HG03558 (cell line): ENCODE measurements at regions not wholly inside any gene's neighbourhood (a gene's known extent, or its start where the extent isn't known, plus 50 kb on each side); places are given as distances from the start of the nearest gene placed in this dataset.

Experiments used
- ATAC-seq: cut with Tn5 transposase; IDR thresholded peaks from one replicate; pipeline ENCODE4 v1.9.1; 2021; ENCODE audit warnings: moderate number of reproducible peaks; ENCODE audit not compliant: unreplicated experiment; ENCODE audit errors: extremely low read depth

DNA sequence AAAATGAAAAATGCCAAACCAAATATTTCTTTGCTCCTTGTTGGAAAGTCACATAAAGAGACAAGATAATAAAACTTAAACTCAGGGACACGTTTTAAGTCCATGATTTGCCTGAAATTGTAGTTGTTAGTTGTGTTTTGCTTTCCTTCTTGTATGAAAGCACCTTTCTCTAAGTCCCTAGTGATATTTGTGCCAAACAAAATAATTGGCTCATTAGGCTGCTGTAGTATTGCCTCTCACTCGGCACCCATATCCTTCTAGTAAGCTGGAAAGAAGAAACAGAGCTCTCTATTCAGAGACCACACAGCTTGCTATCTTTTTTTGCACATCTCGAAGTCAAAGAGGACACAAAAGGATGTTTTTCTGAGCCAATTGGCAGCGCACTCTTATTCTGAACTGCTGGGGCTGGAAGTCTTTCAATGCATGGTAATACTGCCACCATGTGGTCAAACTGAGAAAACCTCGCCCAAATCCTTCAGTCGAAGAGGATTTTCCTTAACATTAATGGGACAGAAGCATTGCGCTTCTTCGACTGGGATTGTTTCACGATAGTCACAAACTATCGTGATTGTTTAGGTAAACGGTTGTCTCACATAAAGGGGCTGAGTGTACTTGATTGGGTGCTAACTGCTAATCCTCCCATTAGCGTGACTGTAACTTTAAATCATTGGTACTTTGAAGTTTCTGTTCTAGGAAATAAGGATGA lies 571.9 kb upstream of the LCORL start:
- ATAC-seq: peak; percentile 75

GRCh38 chr4:18582841-18583240 lies 561.3 kb upstream of the LCORL start:
- ATAC-seq: no peak

DNA sequence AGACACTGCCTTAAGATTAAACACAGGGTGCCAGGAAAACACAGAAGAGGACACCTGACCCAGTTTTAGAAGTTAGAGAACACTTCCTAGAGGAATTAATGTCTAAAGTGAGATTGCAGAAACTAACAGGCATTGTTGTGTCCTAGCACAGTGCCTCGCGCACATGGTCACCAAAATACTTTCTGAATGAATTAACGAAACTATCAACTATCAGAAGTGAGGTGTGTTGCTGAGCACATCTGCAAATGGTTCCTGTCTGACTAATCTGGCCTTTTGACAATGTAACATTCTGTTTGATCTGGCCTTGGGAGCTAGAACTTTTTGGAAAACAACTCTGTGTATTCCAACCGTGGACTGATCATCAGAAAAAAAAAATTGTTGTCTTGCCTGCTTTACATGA lies 556.8 kb upstream of the LCORL start:
- ATAC-seq: peak; percentile 62

GRCh38 chr4:18572481-18572880 lies 550.9 kb upstream of the LCORL start:
- ATAC-seq: no peak

- ATAC-seq: no peak
Observed at GRCh38 chr4:18571301-18571761, 549.8 kb upstream of the LCORL start.

- no peak for ATAC-seq
Observed at GRCh38 chr4:18570370-18570769, 548.8 kb upstream of the LCORL start.

- ATAC-seq: no peak
Observed at GRCh38 chr4:18568600-18568999, 547.0 kb upstream of the LCORL start.

GRCh38 chr4:18566970-18567799 lies 545.6 kb upstream of the LCORL start:
- no peak for ATAC-seq

DNA sequence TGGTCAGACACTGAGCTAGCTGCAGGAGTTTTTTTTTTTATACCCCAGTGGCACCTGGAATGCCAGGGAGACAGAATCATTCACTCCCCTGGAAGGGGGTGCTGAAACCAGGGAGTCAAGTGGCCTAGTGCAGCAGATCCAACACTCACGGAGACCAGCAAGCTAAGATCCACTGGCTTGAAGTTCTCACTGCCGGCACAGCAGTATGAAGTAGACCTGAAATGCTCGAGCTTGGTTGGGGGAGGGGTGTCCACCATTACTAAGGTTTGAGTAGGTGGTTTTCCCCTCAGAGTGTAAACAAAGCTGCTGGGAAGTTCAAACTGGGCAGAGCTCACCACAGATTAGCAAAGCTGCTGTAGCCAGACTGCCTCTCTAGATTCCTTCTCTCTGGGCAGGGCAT lies 537.9 kb upstream of the LCORL start:
- no peak for ATAC-seq

DNA sequence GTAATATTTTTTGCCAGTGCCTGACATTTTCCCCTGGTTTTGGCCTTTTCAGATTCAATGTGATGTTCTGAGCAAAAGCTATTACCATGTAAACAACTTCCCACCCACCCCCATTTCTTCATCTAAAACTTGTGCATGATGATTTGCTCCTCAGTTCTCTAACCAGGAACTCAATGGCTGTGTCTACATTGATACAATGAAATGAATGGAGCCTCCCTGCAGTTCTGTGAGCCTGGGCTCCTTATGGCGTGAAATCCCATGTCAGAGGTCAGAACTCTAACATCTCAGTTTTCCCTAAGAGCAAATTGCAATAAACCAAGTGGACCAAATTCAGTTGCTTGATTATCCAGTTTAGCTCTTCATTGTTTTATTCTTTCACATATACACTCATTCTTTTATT lies 534.8 kb upstream of the LCORL start:
- ATAC-seq: no peak

- ATAC-seq: no peak
Observed at GRCh38 chr4:18540349-18540748, 518.8 kb upstream of the LCORL start.

- no peak for ATAC-seq
Observed at GRCh38 chr4:18538121-18538520, 516.6 kb upstream of the LCORL start.

- ATAC-seq: no peak
Observed at GRCh38 chr4:18536428-18536827, 514.9 kb upstream of the LCORL start.

GRCh38 chr4:18535948-18536347 lies 514.4 kb upstream of the LCORL start:
- no peak for ATAC-seq

DNA sequence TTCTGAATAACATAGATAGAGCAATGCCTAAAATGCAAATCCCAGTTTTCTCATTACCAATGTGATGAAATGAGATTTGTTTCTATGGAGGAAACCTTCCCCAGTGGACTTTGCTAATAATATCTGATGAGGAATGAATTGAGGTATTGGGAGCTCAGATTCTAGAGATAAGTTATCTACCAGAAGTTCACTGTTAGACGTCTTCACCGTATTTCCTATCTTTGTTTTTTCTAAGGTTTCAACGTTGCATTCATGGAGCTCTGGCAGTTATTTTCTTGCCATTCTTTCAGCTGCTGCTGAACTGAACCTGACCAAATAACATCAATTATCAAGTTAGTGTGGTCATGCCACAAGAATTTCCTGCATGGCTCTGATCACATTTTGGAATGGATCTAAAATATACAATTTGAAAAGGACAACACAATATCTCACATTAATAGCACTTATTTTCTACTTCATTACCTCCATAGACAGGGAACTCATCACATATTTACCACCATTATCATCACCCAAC lies 511.8 kb upstream of the LCORL start:
- ATAC-seq: no peak

DNA sequence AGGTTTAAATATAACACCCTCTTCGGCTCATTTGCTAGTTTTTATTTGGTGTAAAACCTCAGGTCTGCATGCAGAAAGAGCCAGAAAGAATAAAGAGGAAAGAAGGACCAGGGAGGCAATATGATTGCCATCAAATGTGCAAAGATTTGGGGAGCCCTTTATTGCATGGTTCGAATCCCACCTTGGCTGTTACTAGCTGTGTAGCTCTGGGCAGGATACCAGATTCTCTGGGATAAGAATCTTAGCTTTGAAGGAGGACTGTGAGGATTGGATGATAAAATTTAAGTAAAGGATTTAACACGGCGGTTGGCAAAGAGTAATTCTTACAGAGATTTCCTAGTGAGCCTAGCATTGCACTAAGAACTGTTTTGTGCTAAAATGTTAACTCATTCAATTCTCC lies 510.2 kb upstream of the LCORL start:
- ATAC-seq: no peak

- no peak for ATAC-seq
Observed at GRCh38 chr4:18529482-18529881, 507.9 kb upstream of the LCORL start.

DNA sequence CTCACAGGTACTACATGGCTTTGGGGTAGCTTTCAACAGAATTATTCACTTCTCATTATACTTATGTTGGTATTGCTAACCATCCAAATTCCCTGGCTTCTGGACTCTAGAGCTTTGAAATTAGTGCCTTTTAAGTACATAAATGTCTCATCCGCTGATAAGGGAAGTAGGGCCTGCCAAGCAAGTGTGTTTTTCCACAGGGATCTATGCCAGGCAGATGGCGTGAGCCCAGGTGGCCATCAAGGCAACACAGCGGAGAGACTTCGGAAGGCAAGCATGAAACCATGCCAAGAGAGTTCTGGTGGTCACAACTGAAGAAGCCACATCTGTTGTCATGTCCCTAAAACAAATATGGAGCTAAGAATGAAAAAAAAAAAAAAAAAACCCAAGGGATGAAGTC lies 503.1 kb upstream of the LCORL start:
- ATAC-seq: no peak

DNA sequence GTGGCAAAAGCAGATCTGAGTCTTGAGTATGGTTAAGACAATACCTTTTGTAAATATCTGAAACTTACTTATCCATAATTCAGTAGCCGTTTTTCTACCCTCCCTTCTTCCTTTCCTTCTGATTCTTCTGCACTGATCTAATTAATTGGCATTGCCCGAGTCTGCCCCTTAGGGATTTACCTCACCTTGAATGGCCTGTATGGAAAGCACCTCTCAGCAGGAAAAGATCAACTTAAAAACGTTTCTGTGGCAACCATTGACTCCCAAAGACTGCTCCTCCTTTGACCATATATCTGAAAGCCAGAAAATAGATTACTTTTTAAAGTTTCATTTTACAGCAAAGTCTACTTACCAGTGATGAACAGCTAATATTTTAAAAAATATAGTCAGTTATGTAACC lies 496.5 kb upstream of the LCORL start:
- ATAC-seq: no peak

GRCh38 chr4:18513861-18514260 lies 492.3 kb upstream of the LCORL start:
- no peak for ATAC-seq

- ATAC-seq: no peak
Observed at GRCh38 chr4:18512718-18513117, 491.2 kb upstream of the LCORL start.
